OCI-LY3 (cell line): ENCODE measurements at regions not wholly inside any gene's neighbourhood (a gene's known extent, or its start where the extent isn't known, plus 50 kb on each side); places are given as distances from the start of the nearest gene placed in this dataset.

Experiments
- H2AFZ ChIP-seq: fragments of 200-600, 300-600 bp; shearing (Covaris generic); 2 replicates; pipeline ENCODE4 v1.6.0; 2014; ENCODE audit warnings: antibody characterized with exemption, low read depth, low read length
- H3K27ac ChIP-seq: fragments of 200-600, 300-600 bp; sonication (generic); 2 replicates; pipeline ENCODE4 v1.5.1; 2014; ENCODE audit warnings: mild to moderate bottlenecking, low read length, moderate library complexity, mixed read lengths
- H3K27me3 ChIP-seq: fragments of 200-600, 300-600 bp; sonication (generic); 2 replicates; pipeline ENCODE4 v1.6.1; 2014; ENCODE audit warnings: low read depth, low read length, mixed read lengths
- H3K36me3 ChIP-seq: fragments of 200-600, 300-600 bp; sonication (generic); replicated peaks from 2 replicates; pipeline ENCODE3; 2014; ENCODE audit warnings: low read depth, low read length, mixed read lengths
- H3K4me1 ChIP-seq: fragments of 300-600, 200-600 bp; sonication (generic); 2 replicates; pipeline ENCODE4 v1.6.1; 2014; ENCODE audit warnings: low read length, mixed read lengths
- H3K4me2 ChIP-seq: fragments of 200-600, 300-600 bp; sonication (generic); 2 replicates; pipeline ENCODE4 v1.6.1; 2014; ENCODE audit warnings: low read length, mixed read lengths
- H3K4me3 ChIP-seq: fragments of 300-600, 200-600 bp; sonication (generic); 2 replicates; pipeline ENCODE4 v1.5.1; 2014; ENCODE audit warnings: antibody characterized with exemption, mild to moderate bottlenecking, low read length, moderate library complexity
- H3K79me2 ChIP-seq: fragments of 300-600, 200-600 bp; shearing (Covaris generic); 2 replicates; pipeline ENCODE4 v1.6.1; 2014; ENCODE audit warnings: mild to moderate bottlenecking, low read length, mixed read lengths
- H3K9ac ChIP-seq: fragments of 300-600, 200-600 bp; shearing (Covaris generic); 2 replicates; pipeline ENCODE4 v1.6.0; 2014; ENCODE audit warnings: mild to moderate bottlenecking, low read length, moderate library complexity
- H3K9me3 ChIP-seq: fragments of 200-600, 300-600 bp; shearing (Covaris generic); 2 replicates; pipeline ENCODE4 v1.6.1; 2014; ENCODE audit warnings: low read length, mixed read lengths; ENCODE audit not compliant: insufficient read depth
- H4K20me1 ChIP-seq: fragments of 200-600, 300-600 bp; sonication (generic); 2 replicates; pipeline ENCODE4 v1.6.1; 2016; ENCODE audit warnings: low read length, mixed read lengths; ENCODE audit not compliant: insufficient read depth
- CTCF ChIP-seq: fragments of 200-600, 300-600 bp; sonication (generic); IDR thresholded peaks from 2 replicates; pipeline ENCODE4 v1.5.1; 2014; ENCODE audit warnings: antibody characterized with exemption, low read length, low read depth
- EZH2phosphoT487 ChIP-seq: fragments of 200-600 bp; shearing (Covaris generic); IDR thresholded peaks from 2 replicates; pipeline ENCODE4 v1.6.1; 2018; ENCODE audit warnings: antibody characterized with exemption, mixed run types, low read depth

GRCh38 chr3:18097473-18097872 is 327.7 kb downstream of the SATB1 start:
- Histone ChIP-seq H3K9me3 (peaks cover 8% of the 10 kb centered on the region; the same call in 1 of the 2 replicates), H3K27ac (no peak overlapping the region), H4K20me1 (no peaks in the 10 kb centered on the region), H3K4me2 (no peak overlapping the region), H2AFZ (no peak overlapping the region), H3K27me3 (peaks cover 8% of the 10 kb centered on the region; the same call in 1 of the 2 replicates), H3K4me3 (no peak overlapping the region), H3K9ac (no peak overlapping the region), H3K4me1 (no peaks in the 10 kb centered on the region), H3K79me2 (no peaks in the 10 kb centered on the region), H3K36me3 (no peaks in the 10 kb centered on the region)
- TF ChIP-seq EZH2phosphoT487 (no peak), CTCF (no peak)

GRCh38 chr3:18092726-18093125 is 332.4 kb downstream of the SATB1 start:
- no peak overlapping the region for H2AFZ ChIP-seq
- no peak overlapping the region for H3K4me2 ChIP-seq
- no peak overlapping the region for H3K27ac ChIP-seq
- peaks cover 5% of the 10 kb centered on the region; the same call in 1 of the 2 replicates for H3K9me3 ChIP-seq
- no peaks in the 10 kb centered on the region for H3K36me3 ChIP-seq
- TF ChIP-seq EZH2phosphoT487 (no peak), CTCF (no peak)
- H3K9ac ChIP-seq: no peak overlapping the region
- H3K4me3 ChIP-seq: no peak overlapping the region
- no peaks in the 10 kb centered on the region for H3K4me1 ChIP-seq
- H4K20me1 ChIP-seq: no peaks in the 10 kb centered on the region
- H3K79me2 ChIP-seq: no peaks in the 10 kb centered on the region
- H3K27me3 ChIP-seq: peaks cover 9% of the 10 kb centered on the region; the same call in 1 of the 2 replicates

- H3K9me3 ChIP-seq: no peaks in the 10 kb centered on the region
- no peak overlapping the region for H3K27ac ChIP-seq
- TF ChIP-seq EZH2phosphoT487 (no peak), CTCF (no peak)
- no peak overlapping the region for H2AFZ ChIP-seq
- no peaks in the 10 kb centered on the region for H3K79me2 ChIP-seq
- peaks cover 29% of the 10 kb centered on the region for H3K27me3 ChIP-seq
- H3K36me3 ChIP-seq: no peaks in the 10 kb centered on the region
- H4K20me1 ChIP-seq: no peaks in the 10 kb centered on the region
- H3K9ac ChIP-seq: no peak overlapping the region
- H3K4me3 ChIP-seq: no peak overlapping the region
- no peak overlapping the region for H3K4me2 ChIP-seq
- H3K4me1 ChIP-seq: no peaks in the 10 kb centered on the region
Measured at GRCh38 chr3:18090377-18090776, 334.8 kb downstream of the SATB1 start.

GRCh38 chr3:18087988-18088387 is 337.2 kb downstream of the SATB1 start:
- no peak overlapping the region for H3K9ac ChIP-seq
- H3K4me1 ChIP-seq: no peaks in the 10 kb centered on the region
- no peaks in the 10 kb centered on the region for H3K36me3 ChIP-seq
- no peaks in the 10 kb centered on the region for H4K20me1 ChIP-seq
- no peak for TF ChIP-seq EZH2phosphoT487
- TF ChIP-seq CTCF: no peak
- no peak overlapping the region for H2AFZ ChIP-seq
- peaks cover 26% of the 10 kb centered on the region for H3K27me3 ChIP-seq
- H3K4me3 ChIP-seq: no peak overlapping the region
- no peak overlapping the region for H3K4me2 ChIP-seq
- H3K27ac ChIP-seq: no peak overlapping the region
- H3K79me2 ChIP-seq: no peaks in the 10 kb centered on the region
- H3K9me3 ChIP-seq: no peaks in the 10 kb centered on the region
